Hematopoietic multipotent progenitor cell treated with erythropoietin and hydrocortisone succinate and interleukin-3 and kit ligand, for 8 days (in vitro differentiated cells): ENCODE measurements at regions not wholly inside any gene's neighbourhood (a gene's known extent, or its start where the extent isn't known, plus 50 kb on each side); places are given as distances from the start of the nearest gene placed in this dataset.
"Not testable (repeated sequence)": the region's sequence is repeated elsewhere in the genome, so short reads cannot be mapped to it uniquely, and the experiment has no call there.

Source experiments
- DNase-seq: peaks from one replicate; pipeline ENCODE4 v3.0.0-alpha.2; 2015

- DNase-seq = no peak
These were observed 194.4 kb downstream of the COX18 start for GRCh38 chr4:72875138-72875537.

DNA sequence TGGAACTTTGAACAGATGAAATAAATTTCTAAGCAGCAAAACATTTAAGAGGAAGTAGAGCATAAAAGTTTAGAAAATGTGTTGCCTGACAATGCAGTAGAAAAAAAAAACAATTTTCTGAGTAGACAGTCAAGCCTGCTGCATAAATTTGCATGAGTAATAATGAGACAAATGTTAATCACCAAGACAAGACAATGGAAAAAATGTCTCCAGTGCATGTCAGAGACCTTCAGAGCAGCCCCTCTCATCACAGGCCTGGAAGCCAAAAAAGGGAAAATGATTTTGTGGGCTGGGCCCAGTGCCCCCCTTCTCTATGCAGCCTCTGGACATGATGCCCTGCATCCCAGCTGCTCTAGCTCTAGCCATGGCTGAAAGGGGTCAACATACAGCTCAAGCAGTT is 204.6 kb downstream of the COX18 start:
- DNase-seq = no peak

- not testable (repeated sequence) for DNase-seq
These were observed 205.2 kb downstream of the COX18 start for GRCh38 chr4:72864277-72864676.

DNA sequence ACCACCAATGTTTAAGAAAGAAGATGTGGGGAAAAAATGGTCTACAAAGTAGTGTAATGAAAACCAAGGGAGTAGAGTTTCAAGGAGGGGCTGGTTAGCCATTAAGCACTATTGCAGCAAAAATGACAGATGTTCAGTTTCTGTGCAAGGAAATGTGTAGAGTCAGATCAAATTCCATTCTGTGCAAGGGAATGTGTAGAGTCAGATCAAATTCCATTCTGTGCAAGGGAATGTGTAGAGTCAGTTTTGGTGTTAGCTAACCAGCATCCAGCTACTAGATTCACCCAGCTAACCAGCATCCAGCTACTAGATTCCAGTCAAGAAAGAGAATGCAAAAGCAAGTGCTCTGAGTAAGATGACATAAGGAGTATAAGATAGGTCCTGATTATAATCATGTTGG is 208.8 kb downstream of the COX18 start:
- DNase-seq = no peak

- DNase-seq = no peak
These were observed 211.2 kb downstream of the COX18 start for GRCh38 chr4:72858328-72858727.

DNA sequence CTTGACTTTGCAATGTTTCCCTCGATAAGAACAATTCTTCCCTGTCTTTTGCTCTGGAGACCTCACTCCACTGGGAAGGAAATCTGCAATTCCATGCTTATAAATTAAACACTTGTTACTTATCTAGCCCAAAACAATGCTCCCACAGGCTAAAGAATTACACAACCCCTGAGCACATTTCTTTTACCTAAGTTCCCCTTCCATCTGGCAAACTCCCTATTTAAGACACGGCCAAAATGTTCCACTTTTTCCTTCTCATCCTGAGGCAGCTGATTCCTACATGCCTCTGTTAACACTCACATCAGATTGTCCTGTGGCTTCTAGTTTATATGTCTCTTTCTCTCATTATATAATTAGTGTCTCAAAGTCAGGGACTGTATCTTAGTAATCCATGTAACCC is 211.7 kb downstream of the COX18 start:
- no peak for DNase-seq

GRCh38 chr4:72857216-72857615 is 212.3 kb downstream of the COX18 start:
- no peak for DNase-seq

DNA sequence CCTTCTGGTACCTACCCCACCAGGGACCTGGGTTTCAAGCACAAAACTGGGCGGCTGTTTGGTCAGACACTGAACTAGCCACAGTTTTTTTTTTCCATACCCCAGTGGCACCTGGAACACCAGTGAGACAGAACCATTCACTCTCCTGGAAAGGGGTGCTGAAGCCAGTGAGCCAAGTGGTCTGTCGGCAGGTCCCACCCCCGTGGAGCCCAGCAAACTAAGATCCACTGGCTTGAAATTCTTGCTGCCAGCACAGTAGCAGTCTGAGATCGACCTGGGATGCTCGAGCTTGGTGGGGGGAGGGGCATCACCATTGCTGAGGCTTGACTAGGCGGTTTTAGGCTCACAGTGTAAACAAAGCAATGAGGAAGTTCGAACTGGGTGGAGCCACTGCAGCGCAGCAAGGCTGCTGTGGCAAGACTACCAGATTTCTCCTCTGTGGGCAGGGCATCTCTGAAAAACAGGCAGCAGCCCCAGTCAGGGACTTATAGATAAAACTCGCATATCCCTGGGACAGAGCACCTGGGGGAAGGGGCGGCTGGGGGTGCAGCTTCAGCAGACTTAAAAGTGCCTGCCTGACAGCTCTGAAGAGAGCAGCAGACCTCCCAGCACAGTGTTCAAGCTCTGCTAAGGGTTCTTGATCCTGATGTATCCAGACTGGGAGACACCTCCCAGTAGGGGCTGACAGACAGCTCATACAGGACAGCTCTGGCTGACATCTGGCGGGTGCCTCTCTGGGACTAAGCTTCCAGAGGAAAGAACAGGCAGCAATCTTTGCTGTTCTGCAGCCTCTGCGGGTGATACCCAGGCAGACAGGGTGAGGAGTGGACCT is 223.0 kb downstream of the COX18 start:
- no peak for DNase-seq

GRCh38 chr4:72843466-72843865 is 226.1 kb downstream of the COX18 start:
- no peak for DNase-seq

DNA sequence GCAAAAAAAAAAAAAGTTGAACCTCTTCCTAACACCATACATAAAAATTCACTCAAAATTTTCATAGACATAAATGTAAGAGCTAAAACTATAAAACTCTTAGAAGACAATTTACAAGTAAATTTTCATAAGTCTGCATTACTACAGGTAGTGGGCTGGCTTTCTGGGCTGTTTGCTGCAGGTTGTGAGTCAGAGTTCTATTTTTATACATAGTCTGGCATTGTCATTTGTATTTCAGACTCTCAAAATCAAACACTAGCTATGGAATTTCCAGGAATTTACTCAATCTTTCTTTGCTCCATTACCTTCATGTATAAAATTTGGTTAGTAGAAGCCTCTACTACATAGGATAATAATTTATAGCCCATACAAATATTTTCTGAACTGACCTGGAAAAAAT is 227.2 kb downstream of the COX18 start:
- DNase-seq = no peak

- not testable (repeated sequence) for DNase-seq
These were observed 229.3 kb downstream of the COX18 start for GRCh38 chr4:72840166-72840565.

- no peak for DNase-seq
These were observed 240.7 kb downstream of the COX18 start for GRCh38 chr4:72828864-72829263.

- no peak for DNase-seq
These were observed 241.5 kb downstream of the COX18 start for GRCh38 chr4:72827968-72828367.

DNA sequence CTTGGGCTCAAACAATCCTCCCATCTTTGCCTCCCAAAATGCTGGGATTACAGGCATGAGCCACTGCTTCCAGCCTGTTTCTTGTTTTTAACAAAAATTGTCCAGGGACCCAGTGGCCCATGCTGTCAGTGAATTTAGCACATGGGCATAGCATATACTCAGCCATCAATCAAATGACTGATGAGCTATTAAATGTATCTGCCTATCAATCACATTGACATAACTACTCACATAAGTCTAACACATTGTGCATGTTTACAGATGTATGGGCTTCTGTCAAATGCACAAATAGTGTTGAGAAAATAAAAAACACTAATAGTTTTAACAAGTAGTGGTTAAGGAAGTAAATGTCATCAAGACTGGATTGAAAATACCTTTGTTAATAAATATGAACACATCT is 249.4 kb downstream of the COX18 start:
- no peak for DNase-seq

DNA sequence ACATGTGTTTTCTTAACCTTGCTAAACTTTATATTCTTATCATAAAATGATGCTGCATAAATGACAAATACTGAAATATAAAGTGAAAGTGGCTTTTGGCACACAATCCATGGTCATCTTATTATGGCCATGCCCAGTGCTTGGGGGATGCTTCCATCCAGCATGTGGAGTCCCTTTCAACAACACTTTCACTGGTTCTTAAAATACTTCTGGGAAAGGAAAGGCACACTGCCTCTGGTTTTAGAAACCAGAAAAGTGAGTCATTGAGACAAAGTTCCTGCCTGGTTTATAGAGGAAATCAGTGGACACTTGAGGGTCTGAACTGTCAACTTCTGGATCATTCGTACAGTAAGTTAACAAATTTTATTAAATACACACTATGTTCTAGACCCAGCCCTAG is 248.0 kb upstream of the ADAMTS3 start:
- DNase-seq = no peak

DNA sequence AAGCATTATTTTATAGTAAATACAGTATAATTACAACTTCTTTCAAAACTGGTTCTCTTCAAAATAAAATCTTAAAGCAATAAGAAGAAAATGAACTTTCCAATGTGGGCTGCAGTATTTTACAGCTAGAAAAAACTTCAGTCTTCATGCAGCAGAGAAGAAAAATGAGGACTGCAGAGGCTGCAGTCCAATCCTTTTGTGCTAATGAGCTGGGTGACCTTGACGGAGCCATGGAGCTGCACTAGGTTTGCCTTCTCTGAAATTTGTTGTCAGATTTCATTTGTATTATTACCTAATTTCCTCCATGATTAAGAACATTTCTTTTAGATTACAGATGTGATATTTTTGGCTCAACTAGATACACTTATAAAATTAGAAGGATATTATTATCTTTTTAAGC is 245.2 kb upstream of the ADAMTS3 start:
- DNase-seq = no peak

DNA sequence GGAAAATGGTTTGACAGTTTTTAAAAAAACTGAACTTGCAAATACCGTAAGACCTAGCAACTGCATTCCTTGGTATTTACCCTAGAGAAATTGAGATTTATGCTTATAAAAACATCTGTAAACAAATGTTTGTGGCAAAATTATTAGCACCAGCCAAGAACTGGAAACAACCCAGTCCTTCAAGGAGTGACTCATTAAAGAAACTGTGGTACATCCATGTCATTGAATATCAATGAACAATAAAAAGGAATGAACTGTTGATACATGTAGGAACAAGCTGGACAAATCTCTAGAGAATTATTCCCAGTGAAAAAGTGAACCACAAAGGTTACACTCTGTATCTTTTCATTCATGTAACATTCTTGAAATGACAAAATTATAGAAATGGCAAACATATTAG is 240.2 kb upstream of the ADAMTS3 start:
- no peak for DNase-seq

DNA sequence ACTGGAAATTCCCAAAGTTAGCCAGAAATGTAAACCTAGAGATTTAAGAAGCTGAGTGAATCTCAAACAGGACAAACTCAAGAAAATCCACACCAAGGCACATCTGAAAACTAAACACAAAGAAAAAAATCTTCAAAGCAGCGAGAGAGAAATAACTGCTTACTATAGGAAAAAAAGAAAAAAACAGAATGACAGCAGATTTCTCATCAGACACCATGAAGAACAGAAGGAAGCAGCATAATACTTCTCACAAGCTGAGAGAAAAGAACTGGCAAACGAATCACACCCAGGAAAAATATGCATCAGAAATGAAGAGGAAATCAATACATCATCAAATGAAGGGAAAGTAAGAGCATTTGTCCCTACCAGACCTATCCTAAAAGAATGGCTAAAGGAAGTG is 236.3 kb upstream of the ADAMTS3 start:
- no peak for DNase-seq

DNA sequence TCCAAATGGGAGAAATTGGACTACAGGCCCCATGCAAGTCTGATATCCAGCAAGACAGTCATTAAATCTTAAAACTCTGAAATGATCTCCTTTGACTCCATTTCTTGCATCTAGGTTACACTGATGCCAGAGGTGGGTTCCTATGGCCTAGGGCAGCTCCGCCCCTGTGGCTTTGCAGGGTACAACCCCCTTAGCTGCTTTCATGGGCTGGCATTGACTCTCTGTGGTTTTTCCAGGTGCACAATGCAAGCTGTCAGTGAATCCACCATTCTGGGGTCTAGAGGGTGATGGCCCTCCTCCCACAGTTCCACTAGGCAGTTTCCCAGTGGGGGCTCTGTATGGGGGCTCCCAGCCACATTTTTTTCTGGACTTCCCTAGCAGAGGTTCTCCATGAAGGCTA is 228.5 kb upstream of the ADAMTS3 start:
- no peak for DNase-seq

DNA sequence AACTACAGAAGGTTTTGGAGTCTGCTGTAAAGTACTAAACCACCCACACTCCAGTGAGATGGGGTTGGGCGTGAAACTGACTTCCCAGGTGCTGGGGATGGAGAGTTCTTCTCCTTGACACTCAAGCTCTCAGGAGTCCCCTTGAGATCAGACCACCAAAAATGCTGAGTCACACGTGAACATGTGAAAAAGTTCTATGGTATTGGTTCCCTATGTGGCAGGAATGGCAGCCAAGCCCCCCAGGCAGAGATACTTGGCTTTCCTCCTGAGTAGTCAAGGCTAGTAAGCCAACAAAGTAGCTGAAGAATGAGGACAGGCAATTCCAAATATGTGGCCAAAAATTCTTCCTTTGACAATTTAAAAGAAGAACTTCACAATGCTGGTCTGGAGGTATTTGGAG is 222.0 kb upstream of the ADAMTS3 start:
- DNase-seq = no peak

GRCh38 chr4:72786401-72786990 is 217.5 kb upstream of the ADAMTS3 start:
- DNase-seq = no peak

- no peak for DNase-seq
These were observed 210.2 kb upstream of the ADAMTS3 start for GRCh38 chr4:72779241-72779640.

GRCh38 chr4:72777436-72777835 is 208.4 kb upstream of the ADAMTS3 start:
- no peak for DNase-seq

- DNase-seq = no peak
These were observed 201.7 kb upstream of the ADAMTS3 start for GRCh38 chr4:72770708-72771107.

DNA sequence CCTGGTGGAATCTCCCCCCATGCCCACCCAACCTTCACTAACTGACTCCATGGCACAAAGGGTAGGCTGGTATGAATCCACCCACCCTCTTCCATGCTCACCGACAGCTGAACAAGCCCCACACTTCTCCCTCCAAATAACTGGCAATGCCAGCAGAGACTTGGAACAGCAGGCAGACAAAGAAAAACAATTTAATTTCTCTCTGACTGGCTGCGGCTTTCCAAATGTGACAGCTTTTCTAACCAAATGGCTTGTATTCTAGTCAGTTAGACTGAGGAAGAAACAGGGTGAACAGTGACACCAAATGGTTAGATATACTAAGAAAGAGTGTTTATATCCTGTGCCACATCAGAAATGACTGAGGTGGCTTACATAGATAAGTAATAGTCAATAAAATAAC is 199.3 kb upstream of the ADAMTS3 start:
- DNase-seq = no peak
